Gastroesophageal sphincter (tissue), 3 donors: ENCODE measurements at regions not wholly inside any gene's neighbourhood (a gene's known extent, or its start where the extent isn't known, plus 50 kb on each side); places are given as distances from the start of the nearest gene placed in this dataset.

ENCODE experiments used
- POLR2A ChIP-seq, 2 donors: fragments of 450-650 bp; IDR thresholded peaks; one replicate each; pipeline ENCODE4 v1.6.1; 2017; ENCODE audit warnings: antibody characterized with exemption in 2 of 2, mild to moderate bottlenecking in 2 of 2, moderate library complexity in 1 of 2
- TF ChIP-seq, protein P1 (sequence below), 4 experiments: fragments of 200-600 bp in 2 of 4; fragments of 450-650 bp in 2 of 4; sonication (generic) in 1 of 4; IDR thresholded peaks; one replicate each; pipeline ENCODE4 v1.5.1; 2017 to 2019; ENCODE audit warnings: antibody characterized with exemption in 4 of 4, mild to moderate bottlenecking in 2 of 4, moderate library complexity in 2 of 4

GRCh38 chr5:125011419-125011818, 265.0 kb upstream of the ZNF608 start:
- TF ChIP-seq, protein P1, sequence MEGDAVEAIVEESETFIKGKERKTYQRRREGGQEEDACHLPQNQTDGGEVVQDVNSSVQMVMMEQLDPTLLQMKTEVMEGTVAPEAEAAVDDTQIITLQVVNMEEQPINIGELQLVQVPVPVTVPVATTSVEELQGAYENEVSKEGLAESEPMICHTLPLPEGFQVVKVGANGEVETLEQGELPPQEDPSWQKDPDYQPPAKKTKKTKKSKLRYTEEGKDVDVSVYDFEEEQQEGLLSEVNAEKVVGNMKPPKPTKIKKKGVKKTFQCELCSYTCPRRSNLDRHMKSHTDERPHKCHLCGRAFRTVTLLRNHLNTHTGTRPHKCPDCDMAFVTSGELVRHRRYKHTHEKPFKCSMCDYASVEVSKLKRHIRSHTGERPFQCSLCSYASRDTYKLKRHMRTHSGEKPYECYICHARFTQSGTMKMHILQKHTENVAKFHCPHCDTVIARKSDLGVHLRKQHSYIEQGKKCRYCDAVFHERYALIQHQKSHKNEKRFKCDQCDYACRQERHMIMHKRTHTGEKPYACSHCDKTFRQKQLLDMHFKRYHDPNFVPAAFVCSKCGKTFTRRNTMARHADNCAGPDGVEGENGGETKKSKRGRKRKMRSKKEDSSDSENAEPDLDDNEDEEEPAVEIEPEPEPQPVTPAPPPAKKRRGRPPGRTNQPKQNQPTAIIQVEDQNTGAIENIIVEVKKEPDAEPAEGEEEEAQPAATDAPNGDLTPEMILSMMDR (IDR thresholded peaks at IDR 0.05), result no peak
- TF ChIP-seq POLR2A (IDR thresholded peaks at IDR 0.05), result no peak
